ENCODE measurements at regions not wholly inside any gene's neighbourhood (a gene's known extent, or its start where the extent isn't known, plus 50 kb on each side); places are given as distances from the start of the nearest gene placed in this dataset.
A peak's percentile ranks its signal among the peaks of the same experiment; 100 is the strongest.

GRCh38 chr10:109040622-109041021 lies 882.7 kb downstream of the XPNPEP1 start:
- no peak for TF ChIP-seq CTCF (IDR thresholded peaks at IDR 0.05; ENCODE audit: borderline replicate concordance, extremely low read depth, insufficient read depth)
- FAIRE-seq (no peak), DNase-seq (peak in 1 of 5 donors; percentile 68)
- Histone ChIP-seq H3K36me3 (ENCODE audit: control insufficient read depth in 2 of 3, insufficient read depth in 3 of 3, low read length in 3 of 3) (no peaks in the 10 kb centered on the region), H3K9me3 (ENCODE audit: control insufficient read depth in 2 of 3, insufficient read depth in 1 of 3, low read length in 3 of 3) (no peaks in the 10 kb centered on the region), H3K9ac (ENCODE audit: low read length in 3 of 3) (no peak overlapping the region), H3K4me3 (ENCODE audit: low read length in 3 of 3) (no peak overlapping the region), H3K4me1 (ENCODE audit: control insufficient read depth in 2 of 3, insufficient read depth in 2 of 3, low read depth in 1 of 3, low read length in 3 of 3) (no peaks in the 10 kb centered on the region), H3K27me3 (ENCODE audit: control insufficient read depth, insufficient read depth, low read length) (no peaks in the 10 kb centered on the region), H3K27ac (ENCODE audit: low read depth in 2 of 2, low read length in 2 of 2) (no peak overlapping the region)
- intact Hi-C loops (cut with DNase I): no loop called here

GRCh38 chr10:109037978-109038377 lies 885.3 kb downstream of the XPNPEP1 start:
- Histone ChIP-seq H3K9ac (ENCODE audit: low read length in 3 of 3) (no peak overlapping the region), H3K27me3 (ENCODE audit: control insufficient read depth, insufficient read depth, low read length) (no peaks in the 10 kb centered on the region), H3K4me3 (ENCODE audit: low read length in 3 of 3) (no peak overlapping the region), H3K27ac (ENCODE audit: low read depth in 2 of 2, low read length in 2 of 2) (no peak overlapping the region), H3K4me1 (ENCODE audit: control insufficient read depth in 2 of 3, insufficient read depth in 2 of 3, low read depth in 1 of 3, low read length in 3 of 3) (no peaks in the 10 kb centered on the region), H3K9me3 (ENCODE audit: control insufficient read depth in 2 of 3, insufficient read depth in 1 of 3, low read length in 3 of 3) (no peaks in the 10 kb centered on the region), H3K36me3 (ENCODE audit: control insufficient read depth in 2 of 3, insufficient read depth in 3 of 3, low read length in 3 of 3) (no peaks in the 10 kb centered on the region)
- FAIRE-seq (no peak), DNase-seq (no peak)
- intact Hi-C loops (cut with DNase I): no loop called here
- TF ChIP-seq CTCF (IDR thresholded peaks at IDR 0.05; ENCODE audit: borderline replicate concordance, extremely low read depth, insufficient read depth): no peak

- intact Hi-C loops (cut with DNase I): no loop called here
- H3K27ac ChIP-seq (ENCODE audit: low read depth in 2 of 2, low read length in 2 of 2): no peak overlapping the region
- no peak overlapping the region for H3K9ac ChIP-seq (ENCODE audit: low read length in 3 of 3)
- no peak for DNase-seq
- no peaks in the 10 kb centered on the region for H3K4me1 ChIP-seq (ENCODE audit: control insufficient read depth in 2 of 3, insufficient read depth in 2 of 3, low read depth in 1 of 3, low read length in 3 of 3)
- TF ChIP-seq CTCF (IDR thresholded peaks at IDR 0.05; ENCODE audit: borderline replicate concordance, extremely low read depth, insufficient read depth): no peak
- H3K36me3 ChIP-seq (ENCODE audit: control insufficient read depth in 2 of 3, insufficient read depth in 3 of 3, low read length in 3 of 3): no peaks in the 10 kb centered on the region
- no peak overlapping the region for H3K4me3 ChIP-seq (ENCODE audit: low read length in 3 of 3)
- FAIRE-seq: no peak
- no peaks in the 10 kb centered on the region for H3K27me3 ChIP-seq (ENCODE audit: control insufficient read depth, insufficient read depth, low read length)
- no peaks in the 10 kb centered on the region for H3K9me3 ChIP-seq (ENCODE audit: control insufficient read depth in 2 of 3, insufficient read depth in 1 of 3, low read length in 3 of 3)
These were observed 892.6 kb downstream of the XPNPEP1 start for GRCh38 chr10:109030581-109031210.

GRCh38 chr10:109029870-109030269 lies 893.4 kb downstream of the XPNPEP1 start:
- Histone ChIP-seq H3K4me3 (ENCODE audit: low read length in 3 of 3) (no peak overlapping the region), H3K9ac (ENCODE audit: low read length in 3 of 3) (no peak overlapping the region), H3K27ac (ENCODE audit: low read depth in 2 of 2, low read length in 2 of 2) (no peak overlapping the region), H3K9me3 (ENCODE audit: control insufficient read depth in 2 of 3, insufficient read depth in 1 of 3, low read length in 3 of 3) (no peaks in the 10 kb centered on the region), H3K4me1 (ENCODE audit: control insufficient read depth in 2 of 3, insufficient read depth in 2 of 3, low read depth in 1 of 3, low read length in 3 of 3) (no peaks in the 10 kb centered on the region), H3K36me3 (ENCODE audit: control insufficient read depth in 2 of 3, insufficient read depth in 3 of 3, low read length in 3 of 3) (no peaks in the 10 kb centered on the region), H3K27me3 (ENCODE audit: control insufficient read depth, insufficient read depth, low read length) (no peaks in the 10 kb centered on the region)
- intact Hi-C loops (cut with DNase I): no loop called here
- DNase-seq (no peak), FAIRE-seq (no peak)
- no peak for TF ChIP-seq CTCF (IDR thresholded peaks at IDR 0.05; ENCODE audit: borderline replicate concordance, extremely low read depth, insufficient read depth)

All from kidney (tissue), 13 donors.